Activated CD8-positive, alpha-beta T cell treated with anti-CD3 and anti-CD28 coated beads for 36 hours (primary cell): ENCODE measurements at regions not wholly inside any gene's neighbourhood (a gene's known extent, or its start where the extent isn't known, plus 50 kb on each side); places are given as distances from the start of the nearest gene placed in this dataset.
"Not testable (repeated sequence)": the region's sequence is repeated elsewhere in the genome, so short reads cannot be mapped to it uniquely, and the experiment has no call there.

Source experiments
- ATAC-seq: fragments of 200-7000 bp; cut with Tn5 transposase; one replicate; pipeline ENCODE4 v1.10.0; 2021; ENCODE audit warnings: mild to moderate bottlenecking, moderate library complexity
- CTCF ChIA-PET: fragments of 350-600 bp; sonication (Branson Sonifier 250); formaldehyde crosslinking; loops from one replicate; lab custom pipeline; 2021; ENCODE audit warnings: antibody characterized with exemption; lab: Charles Lee
- POLR2A ChIA-PET: fragments of 350-600 bp; sonication (Branson Sonifier 250); formaldehyde crosslinking; loops from one replicate; lab custom pipeline; 2021; ENCODE audit warnings: antibody characterized with exemption; lab: Charles Lee
- DNase-seq: peaks from one replicate; pipeline ENCODE4 v3.0.0-alpha.2; 2020
- H3K27ac Mint-ChIP-seq: one replicate; pipeline ENCODE4 v1.8.0; 2021; ENCODE audit warnings: mild to moderate bottlenecking, mixed read lengths
- H3K27me3 Mint-ChIP-seq: one replicate; pipeline ENCODE4 v1.8.0; 2021; ENCODE audit warnings: mixed read lengths
- H3K36me3 Mint-ChIP-seq: one replicate; pipeline ENCODE4 v1.8.0; 2021; ENCODE audit warnings: low read depth, mixed read lengths
- H3K4me1 Mint-ChIP-seq: one replicate; pipeline ENCODE4 v1.8.0; 2021; ENCODE audit warnings: low read depth, mixed read lengths
- H3K4me3 Mint-ChIP-seq: one replicate; pipeline ENCODE4 v1.8.0; 2021; ENCODE audit warnings: mild to moderate bottlenecking, moderate library complexity, mixed read lengths
- H3K9me3 Mint-ChIP-seq: one replicate; pipeline ENCODE4 v1.8.0; 2021; ENCODE audit warnings: mixed read lengths
- CTCF ChIP-seq: fragments of 200-600 bp; IDR thresholded peaks from one replicate; pipeline ENCODE4 v1.8.0; 2022; ENCODE audit warnings: antibody characterized with exemption, mild to moderate bottlenecking
- intact Hi-C: fragments of 100-400 bp; cut with micrococcal nuclease; formaldehyde crosslinking; loops from one replicate; pipeline ENCODE4 v1.10.0; 2022

GRCh38 chr18:76708071-76708721, 114.2 kb upstream of the ZNF236 start:
- Mint-ChIP-seq H3K4me1 (no peaks in the 10 kb centered on the region), H3K27ac (no peak overlapping the region), H3K27me3 (peaks cover 4% of the 10 kb centered on the region), H3K4me3 (no peak overlapping the region), H3K9me3 (no peaks in the 10 kb centered on the region), H3K36me3 (no peaks in the 10 kb centered on the region)
- ATAC-seq: no peak
- no peak for TF ChIP-seq CTCF
- ChIA-PET POLR2A (no interaction called here), CTCF (interaction anchor here (6.9 kb wide), 1 partner anchor 309 kb away, joined by 117 read pairs; no protein-coding TSS in a partner anchor)
- DNase-seq: no peak
- intact Hi-C loops: no loop called here

GRCh38 chr18:76707534-76707933, 114.8 kb upstream of the ZNF236 start:
- H3K36me3 Mint-ChIP-seq: no peaks in the 10 kb centered on the region
- ATAC-seq (no peak), DNase-seq (no peak)
- no peak overlapping the region for H3K4me3 Mint-ChIP-seq
- CTCF ChIA-PET: interaction anchor here (6.9 kb wide), 1 partner anchor 308 kb away, joined by 117 read pairs; no protein-coding TSS in a partner anchor
- intact Hi-C loops: no loop called here
- TF ChIP-seq CTCF: no peak
- H3K9me3 Mint-ChIP-seq: no peaks in the 10 kb centered on the region
- H3K4me1 Mint-ChIP-seq: no peaks in the 10 kb centered on the region
- peaks cover 7% of the 10 kb centered on the region for H3K27me3 Mint-ChIP-seq
- H3K27ac Mint-ChIP-seq: no peak overlapping the region
- POLR2A ChIA-PET: no interaction called here

- H3K27ac Mint-ChIP-seq, H3K9me3 Mint-ChIP-seq, intact Hi-C loops, POLR2A ChIA-PET, H3K4me1 Mint-ChIP-seq, ATAC-seq, H3K36me3 Mint-ChIP-seq, CTCF ChIA-PET, DNase-seq, H3K4me3 Mint-ChIP-seq: not testable (repeated sequence)
- H3K27me3 Mint-ChIP-seq: peaks cover 16% of the 10 kb centered on the region
Measured at GRCh38 chr18:76704589-76704988, 117.8 kb upstream of the ZNF236 start.

GRCh38 chr18:76699923-76700322, 122.4 kb upstream of the ZNF236 start:
- ChIA-PET POLR2A (no interaction called here), CTCF (interaction anchor here (2.2 kb wide), 1 partner anchor 10 kb away, joined by 11 read pairs; no protein-coding TSS in a partner anchor)
- Mint-ChIP-seq H3K4me1 (peaks cover 5% of the 10 kb centered on the region), H3K9me3 (no peaks in the 10 kb centered on the region), H3K36me3 (no peaks in the 10 kb centered on the region), H3K27ac (no peak overlapping the region), H3K4me3 (no peak overlapping the region), H3K27me3 (peaks cover 38% of the 10 kb centered on the region)
- TF ChIP-seq CTCF: no peak
- DNase-seq: no peak
- ATAC-seq: no peak
- intact Hi-C loops: no loop called here

- POLR2A ChIA-PET: no interaction called here
- CTCF ChIA-PET: interaction anchor here (2.2 kb wide), 1 partner anchor 12 kb away, joined by 11 read pairs; no protein-coding TSS in a partner anchor
- intact Hi-C loops: no loop called here
- Mint-ChIP-seq H3K27me3 (peaks cover 44% of the 10 kb centered on the region), H3K9me3 (no peaks in the 10 kb centered on the region), H3K27ac (no peak overlapping the region), H3K36me3 (no peaks in the 10 kb centered on the region), H3K4me3 (no peak overlapping the region), H3K4me1 (peaks cover 5% of the 10 kb centered on the region)
- ATAC-seq: no peak
- no peak for DNase-seq
- TF ChIP-seq CTCF: no peak
Measured at GRCh38 chr18:76697441-76697901, 124.9 kb upstream of the ZNF236 start.
